ENCODE measurements at regions not wholly inside any gene's neighbourhood (a gene's known extent, or its start where the extent isn't known, plus 50 kb on each side); places are given as distances from the start of the nearest gene placed in this dataset.

DNA sequence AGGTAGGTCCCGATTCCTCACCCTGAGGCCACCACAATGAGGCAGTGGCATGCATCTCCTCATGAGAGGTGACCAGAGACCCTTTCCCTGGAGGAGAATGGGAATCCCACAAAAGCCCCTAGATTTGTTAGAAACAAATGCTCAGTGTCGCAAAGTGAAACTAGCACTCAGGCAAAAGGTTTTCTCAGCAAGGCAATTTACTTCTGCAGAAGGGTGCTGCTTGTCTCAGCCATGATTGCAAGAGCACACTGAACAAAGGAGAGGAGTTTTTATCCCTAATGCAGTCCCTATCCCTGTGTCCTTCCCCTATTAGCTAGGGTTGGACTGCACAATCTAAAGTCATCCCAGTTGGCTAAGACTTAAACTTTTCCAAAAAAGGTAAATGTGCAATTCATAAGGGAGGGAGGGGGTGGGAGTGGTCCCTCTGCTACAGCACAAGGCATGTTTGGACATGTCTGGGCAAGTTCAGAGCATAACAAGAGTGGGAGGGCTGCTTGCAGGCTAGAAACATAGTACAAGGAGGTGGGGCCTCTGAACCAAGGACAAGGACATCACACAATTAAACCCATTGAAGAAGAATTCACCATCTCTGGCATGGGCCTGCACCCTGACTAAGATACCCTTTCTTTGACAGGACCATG is 185.3 kb downstream of the CCNG2 start:
- Histone ChIP-seq H3K36me3 (replicated peaks; ENCODE audit: low read depth, low read length) (no peaks in the 10 kb centered on the region), H3K4me1 (ENCODE audit: low read length) (peaks cover 9% of the 10 kb centered on the region), H3K9me3 (ENCODE audit: insufficient read depth, low read length) (peaks cover 9% of the 10 kb centered on the region; the same call in 1 of the 2 replicates), H4K20me1 (ENCODE audit: insufficient read depth, low read length) (no peaks in the 10 kb centered on the region), H3K4me3 (ENCODE audit: low read length) (no peak overlapping the region), H2AFZ (ENCODE audit: low read depth, low read length) (no peak overlapping the region), H3K9ac (ENCODE audit: low read length) (no peak overlapping the region), H3K79me2 (ENCODE audit: low read length) (no peaks in the 10 kb centered on the region), H3K27ac (ENCODE audit: low read length) (no peak overlapping the region), H3K27me3 (ENCODE audit: low read depth, low read length) (no peaks in the 10 kb centered on the region), H3K4me2 (ENCODE audit: low read length) (no peak overlapping the region)
- TF ChIP-seq EZH2phosphoT487 (IDR thresholded peaks at IDR 0.05; ENCODE audit: low read depth), result no peak
- TF ChIP-seq, protein P1, sequence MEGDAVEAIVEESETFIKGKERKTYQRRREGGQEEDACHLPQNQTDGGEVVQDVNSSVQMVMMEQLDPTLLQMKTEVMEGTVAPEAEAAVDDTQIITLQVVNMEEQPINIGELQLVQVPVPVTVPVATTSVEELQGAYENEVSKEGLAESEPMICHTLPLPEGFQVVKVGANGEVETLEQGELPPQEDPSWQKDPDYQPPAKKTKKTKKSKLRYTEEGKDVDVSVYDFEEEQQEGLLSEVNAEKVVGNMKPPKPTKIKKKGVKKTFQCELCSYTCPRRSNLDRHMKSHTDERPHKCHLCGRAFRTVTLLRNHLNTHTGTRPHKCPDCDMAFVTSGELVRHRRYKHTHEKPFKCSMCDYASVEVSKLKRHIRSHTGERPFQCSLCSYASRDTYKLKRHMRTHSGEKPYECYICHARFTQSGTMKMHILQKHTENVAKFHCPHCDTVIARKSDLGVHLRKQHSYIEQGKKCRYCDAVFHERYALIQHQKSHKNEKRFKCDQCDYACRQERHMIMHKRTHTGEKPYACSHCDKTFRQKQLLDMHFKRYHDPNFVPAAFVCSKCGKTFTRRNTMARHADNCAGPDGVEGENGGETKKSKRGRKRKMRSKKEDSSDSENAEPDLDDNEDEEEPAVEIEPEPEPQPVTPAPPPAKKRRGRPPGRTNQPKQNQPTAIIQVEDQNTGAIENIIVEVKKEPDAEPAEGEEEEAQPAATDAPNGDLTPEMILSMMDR (IDR thresholded peaks at IDR 0.05; ENCODE audit: low read depth, low read length), result no peak

DNA sequence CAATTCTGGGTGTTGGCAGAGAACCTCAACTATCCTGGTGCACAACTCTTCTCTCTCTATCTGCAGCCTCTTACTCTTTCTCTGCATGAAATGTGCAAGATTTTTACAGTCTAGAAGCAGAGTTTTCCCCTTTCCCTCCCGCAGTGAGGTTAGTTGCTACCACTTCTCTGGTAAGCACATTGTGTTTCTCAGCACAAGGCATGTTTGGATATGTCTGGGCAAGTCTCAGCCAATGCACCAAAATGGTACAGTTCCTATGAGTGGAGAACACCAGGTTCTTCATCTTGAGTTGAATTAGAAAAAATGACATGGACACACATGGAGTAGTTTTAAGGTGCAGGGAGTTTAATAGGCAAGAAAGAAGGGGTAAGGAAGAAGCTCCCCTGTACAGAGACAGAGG is 187.0 kb downstream of the CCNG2 start:
- no peak overlapping the region for H3K9ac ChIP-seq (ENCODE audit: low read length)
- no peaks in the 10 kb centered on the region for H3K36me3 ChIP-seq (replicated peaks; ENCODE audit: low read depth, low read length)
- H2AFZ ChIP-seq (ENCODE audit: low read depth, low read length), result no peak overlapping the region
- H3K9me3 ChIP-seq (ENCODE audit: insufficient read depth, low read length), result peaks cover 9% of the 10 kb centered on the region; the same call in 1 of the 2 replicates
- H3K27ac ChIP-seq (ENCODE audit: low read length), result no peak overlapping the region
- H3K79me2 ChIP-seq (ENCODE audit: low read length), result no peaks in the 10 kb centered on the region
- no peaks in the 10 kb centered on the region for H4K20me1 ChIP-seq (ENCODE audit: insufficient read depth, low read length)
- TF ChIP-seq, protein P1 (IDR thresholded peaks at IDR 0.05; ENCODE audit: low read depth, low read length), result no peak
- TF ChIP-seq EZH2phosphoT487 (IDR thresholded peaks at IDR 0.05; ENCODE audit: low read depth), result no peak
- H3K4me1 ChIP-seq (ENCODE audit: low read length), result peaks cover 19% of the 10 kb centered on the region
- no peak overlapping the region for H3K4me3 ChIP-seq (ENCODE audit: low read length)
- no peaks in the 10 kb centered on the region for H3K27me3 ChIP-seq (ENCODE audit: low read depth, low read length)
- H3K4me2 ChIP-seq (ENCODE audit: low read length), result no peak overlapping the region

DNA sequence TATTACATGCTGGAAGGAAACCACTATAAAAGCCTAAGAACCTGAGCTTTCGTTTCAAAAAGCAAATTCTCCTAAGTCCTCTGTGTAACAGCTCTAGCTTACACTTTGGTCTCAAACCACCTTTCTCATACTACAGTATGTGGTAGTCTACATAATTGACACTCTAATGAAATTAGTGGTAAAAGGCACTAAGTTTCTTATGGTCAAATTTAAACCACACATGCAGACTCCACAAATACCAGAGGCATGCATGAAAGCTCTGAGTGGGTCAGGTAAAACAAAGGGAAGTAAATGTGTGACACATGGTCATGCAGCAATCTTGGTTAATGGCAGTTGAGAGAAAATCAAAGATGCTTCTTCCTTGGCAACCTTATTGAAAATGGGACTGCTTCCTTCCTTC is 187.8 kb downstream of the CCNG2 start:
- Histone ChIP-seq H3K9ac (ENCODE audit: low read length) (no peak overlapping the region), H3K79me2 (ENCODE audit: low read length) (no peaks in the 10 kb centered on the region), H2AFZ (ENCODE audit: low read depth, low read length) (no peak overlapping the region), H3K9me3 (ENCODE audit: insufficient read depth, low read length) (peaks cover 9% of the 10 kb centered on the region; the same call in 1 of the 2 replicates), H3K4me1 (ENCODE audit: low read length) (peaks cover 19% of the 10 kb centered on the region), H4K20me1 (ENCODE audit: insufficient read depth, low read length) (no peaks in the 10 kb centered on the region), H3K4me2 (ENCODE audit: low read length) (no peak overlapping the region), H3K4me3 (ENCODE audit: low read length) (no peak overlapping the region), H3K27me3 (ENCODE audit: low read depth, low read length) (no peaks in the 10 kb centered on the region), H3K36me3 (replicated peaks; ENCODE audit: low read depth, low read length) (no peaks in the 10 kb centered on the region), H3K27ac (ENCODE audit: low read length) (no peak overlapping the region)
- TF ChIP-seq, protein P1 (IDR thresholded peaks at IDR 0.05; ENCODE audit: low read depth, low read length), result no peak
- no peak for TF ChIP-seq EZH2phosphoT487 (IDR thresholded peaks at IDR 0.05; ENCODE audit: low read depth)

DNA sequence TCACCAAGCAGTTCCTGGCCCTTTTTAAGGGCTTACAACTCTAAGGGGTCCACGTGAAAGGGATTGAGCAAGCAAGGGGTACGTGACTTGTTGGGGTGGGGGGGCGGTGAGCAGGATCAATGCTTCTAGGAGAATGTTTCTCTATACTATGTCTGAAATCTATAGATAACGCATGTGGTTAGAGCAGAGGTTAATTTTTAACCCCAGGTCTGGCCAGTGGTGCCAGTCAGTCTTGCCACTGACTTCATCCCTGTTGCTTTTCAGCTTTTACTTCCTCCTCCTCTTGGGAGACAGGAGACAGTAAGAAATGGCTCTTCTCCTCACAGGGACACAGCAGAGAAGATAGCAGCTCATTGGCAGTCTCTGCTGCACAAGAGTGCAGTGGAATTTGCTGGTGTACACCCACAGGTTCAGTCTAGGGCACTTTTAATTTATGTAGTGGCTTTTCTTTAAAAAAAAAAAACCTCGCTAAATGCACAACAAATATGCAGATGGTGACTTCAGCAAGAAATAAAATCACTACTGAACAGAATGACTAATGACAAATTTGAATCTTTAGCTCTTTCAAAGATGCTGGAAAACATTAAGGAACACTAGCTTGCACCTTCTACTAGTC is 190.5 kb downstream of the CCNG2 start:
- TF ChIP-seq EZH2phosphoT487 (IDR thresholded peaks at IDR 0.05; ENCODE audit: low read depth), result no peak
- TF ChIP-seq, protein P1 (IDR thresholded peaks at IDR 0.05; ENCODE audit: low read depth, low read length), result no peak
- peak overlapping the region; percentile 63 for H2AFZ ChIP-seq (ENCODE audit: low read depth, low read length)
- peaks cover 6% of the 10 kb centered on the region; the same call in 1 of the 2 replicates for H3K9me3 ChIP-seq (ENCODE audit: insufficient read depth, low read length)
- H3K27me3 ChIP-seq (ENCODE audit: low read depth, low read length), result no peaks in the 10 kb centered on the region
- no peaks in the 10 kb centered on the region for H3K36me3 ChIP-seq (replicated peaks; ENCODE audit: low read depth, low read length)
- H3K4me1 ChIP-seq (ENCODE audit: low read length), result peaks cover 19% of the 10 kb centered on the region
- peak overlapping the region; percentile 7; the same call in 1 of the 2 replicates for H3K9ac ChIP-seq (ENCODE audit: low read length)
- H3K79me2 ChIP-seq (ENCODE audit: low read length), result no peaks in the 10 kb centered on the region
- no peaks in the 10 kb centered on the region for H4K20me1 ChIP-seq (ENCODE audit: insufficient read depth, low read length)
- peak overlapping the region; percentile 37 for H3K4me3 ChIP-seq (ENCODE audit: low read length)
- H3K4me2 ChIP-seq (ENCODE audit: low read length), result peak overlapping the region; percentile 73
- peak overlapping the region; percentile 24 for H3K27ac ChIP-seq (ENCODE audit: low read length)
